A673 (cell line): ENCODE measurements at regions not wholly inside any gene's neighbourhood (a gene's known extent, or its start where the extent isn't known, plus 50 kb on each side); places are given as distances from the start of the nearest gene placed in this dataset.

Experiments used
- BruUV-seq: library from RNA; stranded (reverse); fragments of 400-500 nt; replicated peaks from 2 replicates; lab custom pipeline; 2021; lab: Mats Ljungman, UMichigan
- CTCF ChIA-PET: fragments of 300-600 bp; sonication (Branson Sonifier 250); formaldehyde crosslinking; loops from one replicate; lab custom pipeline; 2022; ENCODE audit warnings: antibody characterized with exemption; lab: Charles Lee
- POLR2A ChIA-PET: fragments of 300-600 bp; sonication (Branson Sonifier 250); formaldehyde crosslinking; loops from one replicate; lab custom pipeline; 2022; ENCODE audit warnings: antibody characterized with exemption; ENCODE audit not compliant: low non-redundant PET; lab: Charles Lee
- DNase-seq: peaks from one replicate; pipeline ENCODE4 v3.0.0-alpha.2; 2015; ENCODE audit warnings: low spot score
- H3K27ac ChIP-seq: fragments of 200-600 bp; sonication (generic); 2 replicates; pipeline ENCODE4 v1.5.1; 2016; ENCODE audit warnings: mixed run types, low read depth, mild to moderate bottlenecking, mixed read lengths, antibody characterized with exemption, low read length; ENCODE audit not compliant: poor library complexity, severe bottlenecking
- H3K27me3 ChIP-seq: fragments of 200-600 bp; sonication (generic); replicated peaks from 2 replicates; pipeline ENCODE4 v1.6.1; 2017; ENCODE audit warnings: mixed run types, low read depth, mild to moderate bottlenecking, mixed read lengths, antibody characterized with exemption, low read length; ENCODE audit not compliant: insufficient read depth, poor library complexity
- H3K36me3 ChIP-seq: fragments of 200-600 bp; sonication (generic); 2 replicates; pipeline ENCODE4 v1.6.1; 2016; ENCODE audit warnings: mixed run types, mild to moderate bottlenecking, mixed read lengths, antibody characterized with exemption, low read length; ENCODE audit not compliant: insufficient read depth, poor library complexity, severe bottlenecking
- H3K4me1 ChIP-seq: fragments of 200-600 bp; sonication (generic); 2 replicates; pipeline ENCODE4 v1.6.1; 2017; ENCODE audit warnings: mixed run types, mild to moderate bottlenecking, mixed read lengths, antibody characterized with exemption, low read length; ENCODE audit not compliant: insufficient read depth, poor library complexity, severe bottlenecking
- H3K4me3 ChIP-seq: fragments of 200-600 bp; sonication (generic); 2 replicates; pipeline ENCODE4 v1.5.1; 2016; ENCODE audit warnings: low read depth, mixed run types, mild to moderate bottlenecking, mixed read lengths, low read length; ENCODE audit not compliant: poor library complexity, severe bottlenecking
- H3K9me3 ChIP-seq: fragments of 200-600 bp; sonication (generic); 2 replicates; pipeline ENCODE4 v1.6.1; 2016; ENCODE audit warnings: mixed run types, low read depth, mild to moderate bottlenecking, mixed read lengths, antibody characterized with exemption, low read length; ENCODE audit not compliant: poor library complexity, severe bottlenecking
- CTCF ChIP-seq: fragments of 300-800, 200-600 bp; sonication (generic); conservative IDR thresholded peaks from 2 replicates; pipeline ENCODE4 v1.5.1; 2017; ENCODE audit warnings: low read depth, mild to moderate bottlenecking, antibody characterized with exemption, low read length, moderate library complexity, mixed read lengths
- EZH2 ChIP-seq: fragments of 200-600 bp; sonication (generic); IDR thresholded peaks from 2 replicates; pipeline ENCODE4 v1.6.1; 2017; ENCODE audit warnings: borderline replicate concordance, low read depth, mild to moderate bottlenecking, mixed read lengths, antibody characterized with exemption, low read length; ENCODE audit not compliant: poor library complexity, severe bottlenecking
- intact Hi-C: fragments of 100-400 bp; cut with micrococcal nuclease; formaldehyde crosslinking; loops from one replicate; pipeline ENCODE4 v1.10.0; 2022; ENCODE audit not compliant: unreplicated experiment

DNA sequence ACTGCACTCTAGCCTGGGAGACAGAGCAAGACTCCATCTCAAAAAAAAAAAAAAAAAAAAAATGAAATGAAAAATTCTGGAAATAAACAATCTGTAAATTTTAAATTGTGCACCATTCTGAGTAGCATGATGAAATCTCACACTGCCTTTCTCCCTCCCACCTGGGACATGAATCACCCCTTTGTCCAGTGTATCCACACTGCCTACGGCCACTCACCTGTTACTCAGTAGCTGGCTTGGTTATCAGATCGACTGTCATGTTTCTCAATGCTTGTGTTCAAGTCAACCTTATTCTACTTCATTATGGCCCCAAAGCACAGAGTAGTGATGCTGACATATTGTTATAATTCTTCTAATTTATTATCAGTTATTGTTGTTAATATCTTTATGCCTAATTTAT lies 58.7 kb upstream of the MTHFD1L start:
- intact Hi-C loops = loop anchor here (10.0 kb wide), 1 partner anchor 202 kb away; no protein-coding TSS in a partner anchor
- Histone ChIP-seq H3K4me1 (peaks cover 2% of the 10 kb centered on the region), H3K27me3 (no peaks in the 10 kb centered on the region), H3K4me3 (no peak overlapping the region), H3K36me3 (no peaks in the 10 kb centered on the region), H3K9me3 (no peaks in the 10 kb centered on the region), H3K27ac (no peak overlapping the region)
- ChIA-PET CTCF (no interaction called here), POLR2A (no interaction called here)
- no peak for TF ChIP-seq EZH2
- no peak for TF ChIP-seq CTCF
- DNase-seq = no peak
- no TSS peak for BruUV-seq

DNA sequence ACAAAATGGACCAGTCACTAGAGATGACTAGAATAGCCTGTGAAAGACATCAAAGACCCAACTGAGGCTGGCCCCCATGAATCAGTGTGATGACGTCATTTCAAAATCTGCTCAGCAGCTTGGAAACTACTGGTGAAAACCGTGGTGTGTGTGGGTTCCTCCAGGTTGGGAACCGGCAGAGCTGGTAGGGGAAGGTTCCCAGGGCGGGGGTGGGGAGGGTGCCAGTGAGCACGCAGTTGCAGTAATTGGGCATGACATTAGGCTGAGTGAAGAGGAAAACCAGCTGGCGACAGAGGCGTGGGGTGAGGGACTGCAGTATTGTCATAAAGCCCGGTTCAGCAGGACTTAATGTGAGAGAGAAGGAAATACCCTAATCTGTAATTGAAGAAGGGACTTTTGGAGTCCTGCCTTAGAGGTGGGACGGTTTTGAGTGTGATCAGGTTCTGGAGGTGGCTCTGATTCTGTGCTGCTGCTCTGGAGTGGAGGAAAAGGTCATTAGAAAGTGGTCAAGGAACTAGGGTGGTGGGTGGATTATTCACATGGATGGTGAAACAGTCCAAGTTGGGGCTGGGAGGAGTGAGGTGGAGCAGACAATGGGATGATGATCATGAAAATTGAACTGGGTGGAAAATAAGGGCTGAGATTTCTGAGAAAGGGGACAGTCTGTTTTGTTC lies 52.0 kb upstream of the MTHFD1L start:
- no peaks in the 10 kb centered on the region for H3K9me3 ChIP-seq
- peaks cover 30% of the 10 kb centered on the region for H3K4me1 ChIP-seq
- H3K4me3 ChIP-seq = no peak overlapping the region
- intact Hi-C loops = no loop called here
- peak overlapping the region; percentile 61 for H3K27ac ChIP-seq
- POLR2A ChIA-PET = interaction anchor here (0.5 to 0.7 kb wide), 2 partner anchors 155 to 395 kb away, joined by 3 to 6 read pairs; no protein-coding TSS in a partner anchor
- TF ChIP-seq CTCF (no peak), EZH2 (no peak)
- CTCF ChIA-PET = interaction anchor here (0.5 to 4.0 kb wide), 8 partner anchors 59 to 743 kb away, joined by 3 to 60 read pairs (median 4); no protein-coding TSS in a partner anchor
- peak; percentile 84 for DNase-seq
- H3K36me3 ChIP-seq = no peaks in the 10 kb centered on the region
- no TSS peak for BruUV-seq
- no peaks in the 10 kb centered on the region for H3K27me3 ChIP-seq

DNA sequence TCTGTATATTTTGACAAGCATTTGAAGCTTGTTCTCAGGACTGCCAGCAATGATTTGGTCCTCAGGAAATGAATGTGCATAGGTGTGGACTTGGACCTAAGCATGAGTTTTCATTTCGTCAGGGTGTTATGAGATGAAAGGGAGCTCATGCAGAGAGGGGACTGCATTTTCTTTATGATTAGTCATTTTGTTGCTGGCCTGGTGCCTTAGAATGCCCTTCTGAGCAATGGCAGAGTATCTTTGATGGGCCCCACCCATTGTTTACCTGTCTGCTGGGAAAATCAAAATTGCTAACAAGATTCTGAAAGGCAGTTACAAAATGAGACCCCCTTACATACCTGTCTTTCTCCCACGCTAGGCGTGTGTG lies 51.5 kb upstream of the MTHFD1L start:
- BruUV-seq = no TSS peak
- intact Hi-C loops = loop anchor here (2.0 kb wide), 1 partner anchor 879 kb away; no protein-coding TSS in a partner anchor
- H3K4me3 ChIP-seq = no peak overlapping the region
- no peaks in the 10 kb centered on the region for H3K36me3 ChIP-seq
- TF ChIP-seq CTCF (no peak), EZH2 (no peak)
- DNase-seq = no peak
- peaks cover 30% of the 10 kb centered on the region for H3K4me1 ChIP-seq
- peak overlapping the region; percentile 61 for H3K27ac ChIP-seq
- POLR2A ChIA-PET = no interaction called here
- no peaks in the 10 kb centered on the region for H3K9me3 ChIP-seq
- no peaks in the 10 kb centered on the region for H3K27me3 ChIP-seq
- CTCF ChIA-PET = interaction anchor here (0.7 to 4.0 kb wide), 2 partner anchors 329 to 396 kb away, joined by 4 to 60 read pairs; no protein-coding TSS in a partner anchor
